ENCODE measurements at regions not wholly inside any gene's neighbourhood (a gene's known extent, or its start where the extent isn't known, plus 50 kb on each side); places are given as distances from the start of the nearest gene placed in this dataset.
"Not testable (repeated sequence)": the region's sequence is repeated elsewhere in the genome, so short reads cannot be mapped to it uniquely, and the experiment has no call there.

GRCh38 chrX:151042842-151043241, 59.7 kb downstream of the HMGB3 start:
- peak; percentile 71 for DNase-seq

GRCh38 chrX:151066373-151066772, 83.2 kb downstream of the HMGB3 start:
- DNase-seq, result not testable (repeated sequence)

GRCh38 chrX:151073767-151074166, 90.6 kb downstream of the HMGB3 start:
- DNase-seq, result no peak

GRCh38 chrX:151081016-151081415, 95.4 kb upstream of the GPR50 start:
- DNase-seq, result no peak

GRCh38 chrX:151082077-151082948, 94.1 kb upstream of the GPR50 start:
- DNase-seq, result peak; percentile 26

GRCh38 chrX:151084454-151084853, 91.9 kb upstream of the GPR50 start:
- no peak for DNase-seq

GRCh38 chrX:151085207-151085606, 91.2 kb upstream of the GPR50 start:
- no peak for DNase-seq

GRCh38 chrX:151088221-151088620, 88.2 kb upstream of the GPR50 start:
- no peak for DNase-seq

- DNase-seq, result peak; percentile 57
Measured at GRCh38 chrX:151099001-151099400, 77.4 kb upstream of the GPR50 start.

GRCh38 chrX:151100799-151101198, 75.6 kb upstream of the GPR50 start:
- DNase-seq, result no peak

- not testable (repeated sequence) for DNase-seq
Measured at GRCh38 chrX:151113200-151113599, 63.2 kb upstream of the GPR50 start.
